Iris pigment epithelial cell (primary cell): ENCODE measurements at regions not wholly inside any gene's neighbourhood (a gene's known extent, or its start where the extent isn't known, plus 50 kb on each side); places are given as distances from the start of the nearest gene placed in this dataset.
"Not testable (repeated sequence)": the region's sequence is repeated elsewhere in the genome, so short reads cannot be mapped to it uniquely, and the experiment has no call there.

Source experiments
- DNase-seq: peaks from one replicate; pipeline ENCODE4 v3.0.0-alpha.2; 2011; ENCODE audit warnings: low read depth

- no peak for DNase-seq
Observed at GRCh38 chr2:159880729-159881128, 82.7 kb upstream of the CD302 start.

- peak; percentile 79 for DNase-seq
Observed at GRCh38 chr2:159879051-159879604, 81.1 kb upstream of the CD302 start.

DNA sequence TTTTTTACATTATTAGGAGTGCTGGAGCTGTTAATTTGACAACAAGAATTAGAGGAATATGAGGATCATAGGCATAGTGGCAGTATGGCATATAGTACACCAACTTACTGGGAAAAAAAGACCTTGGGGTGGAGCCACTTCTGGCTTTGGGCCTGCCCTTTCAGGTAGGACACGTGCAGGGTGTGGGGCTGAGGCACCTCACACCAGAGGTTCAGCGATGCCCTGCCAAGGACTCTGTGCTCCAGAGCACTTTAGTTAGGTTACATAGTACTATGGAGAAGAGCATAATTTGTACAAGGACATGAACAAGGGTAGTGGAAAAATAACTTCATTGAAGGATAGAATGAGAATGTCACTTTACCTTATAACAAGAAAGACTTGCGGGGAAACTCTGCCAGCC lies 77.1 kb upstream of the CD302 start:
- DNase-seq: no peak

DNA sequence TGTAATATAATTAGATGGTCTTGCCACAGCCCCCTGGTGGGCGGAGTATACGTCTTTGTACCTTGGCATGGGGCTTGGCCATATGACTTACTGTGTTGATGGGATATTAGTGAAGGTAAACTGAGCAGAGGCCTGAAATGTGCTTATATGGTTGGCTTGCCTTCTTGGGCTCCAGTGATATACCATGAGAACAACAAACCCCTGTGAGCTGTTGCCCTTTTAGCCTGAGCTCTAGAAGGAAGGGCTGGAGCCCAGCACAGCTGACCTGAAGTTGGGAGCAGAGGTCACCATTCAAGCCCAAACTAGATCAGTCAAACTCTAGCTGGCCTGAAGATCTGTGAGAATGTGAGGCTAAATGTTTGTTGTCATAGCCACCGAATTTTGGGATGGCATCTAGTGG lies 75.2 kb upstream of the CD302 start:
- no peak for DNase-seq

GRCh38 chr2:159872353-159872752 lies 74.3 kb upstream of the CD302 start:
- no peak for DNase-seq

- DNase-seq: not testable (repeated sequence)
Observed at GRCh38 chr2:159868598-159869159, 70.7 kb upstream of the CD302 start.

DNA sequence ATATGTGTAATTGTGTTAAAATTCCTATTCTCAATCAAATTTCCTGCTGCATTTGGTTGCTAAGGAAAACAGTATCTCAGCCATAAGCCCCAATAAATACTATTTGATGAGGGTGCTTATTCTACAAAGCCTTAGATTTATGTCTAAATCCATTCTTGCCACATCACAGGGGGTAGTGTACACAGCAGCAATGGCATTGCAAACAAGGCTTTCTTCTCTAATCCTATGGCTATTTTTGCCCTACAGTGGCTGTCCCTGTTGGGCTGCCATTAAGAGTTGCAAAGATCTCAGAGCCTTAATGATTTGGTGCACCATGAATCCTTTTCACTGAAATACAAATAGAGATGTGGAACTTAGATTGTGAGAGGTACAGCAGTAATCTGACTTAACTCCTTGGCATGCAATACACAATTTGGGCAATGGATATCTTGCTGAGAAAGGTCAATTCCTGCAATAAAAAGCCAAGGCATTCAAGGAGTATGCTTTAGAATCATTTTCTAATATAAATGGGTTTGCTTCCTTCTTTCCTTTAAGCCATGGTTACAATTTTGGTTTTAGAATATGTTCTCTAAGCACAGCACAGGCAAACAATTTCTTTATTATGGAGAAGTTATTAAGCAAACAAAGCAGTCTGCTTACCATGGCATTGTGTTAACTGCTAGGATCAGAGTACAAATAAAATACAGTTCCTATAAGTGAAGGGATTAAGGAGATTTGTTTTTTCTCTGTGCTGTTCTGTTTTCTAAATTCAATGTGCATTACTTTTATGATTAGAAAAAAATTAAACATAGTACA lies 69.8 kb upstream of the CD302 start:
- no peak for DNase-seq

DNA sequence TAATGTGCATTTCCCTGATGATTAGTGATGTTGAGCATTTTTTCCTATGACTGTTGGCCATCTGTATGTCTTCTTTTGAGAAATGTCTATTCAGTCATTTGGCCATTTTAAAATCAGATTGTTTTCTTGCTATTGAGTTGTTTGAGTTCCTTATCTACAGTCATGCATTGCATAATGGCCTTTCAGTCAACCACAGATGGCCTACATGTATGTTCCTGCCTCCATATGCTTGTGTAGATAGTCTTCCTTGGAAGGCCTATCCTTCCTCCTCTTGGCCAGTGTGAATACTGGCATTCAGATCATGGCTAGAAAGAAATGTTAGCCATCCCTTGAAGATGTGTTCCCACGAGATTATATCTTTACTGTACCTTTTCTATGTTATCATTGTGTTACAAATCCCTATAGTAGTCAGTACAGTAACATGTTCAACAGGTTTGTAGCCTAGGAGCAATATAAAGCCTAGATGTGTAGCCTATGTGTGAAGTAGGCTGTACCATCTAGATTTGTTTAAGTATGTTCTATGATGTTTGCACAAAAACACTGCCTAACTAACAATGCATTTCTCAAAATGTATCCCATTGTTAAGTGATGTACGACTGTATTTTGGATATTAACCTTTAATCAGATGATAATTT lies 65.6 kb upstream of the CD302 start:
- DNase-seq: no peak

DNA sequence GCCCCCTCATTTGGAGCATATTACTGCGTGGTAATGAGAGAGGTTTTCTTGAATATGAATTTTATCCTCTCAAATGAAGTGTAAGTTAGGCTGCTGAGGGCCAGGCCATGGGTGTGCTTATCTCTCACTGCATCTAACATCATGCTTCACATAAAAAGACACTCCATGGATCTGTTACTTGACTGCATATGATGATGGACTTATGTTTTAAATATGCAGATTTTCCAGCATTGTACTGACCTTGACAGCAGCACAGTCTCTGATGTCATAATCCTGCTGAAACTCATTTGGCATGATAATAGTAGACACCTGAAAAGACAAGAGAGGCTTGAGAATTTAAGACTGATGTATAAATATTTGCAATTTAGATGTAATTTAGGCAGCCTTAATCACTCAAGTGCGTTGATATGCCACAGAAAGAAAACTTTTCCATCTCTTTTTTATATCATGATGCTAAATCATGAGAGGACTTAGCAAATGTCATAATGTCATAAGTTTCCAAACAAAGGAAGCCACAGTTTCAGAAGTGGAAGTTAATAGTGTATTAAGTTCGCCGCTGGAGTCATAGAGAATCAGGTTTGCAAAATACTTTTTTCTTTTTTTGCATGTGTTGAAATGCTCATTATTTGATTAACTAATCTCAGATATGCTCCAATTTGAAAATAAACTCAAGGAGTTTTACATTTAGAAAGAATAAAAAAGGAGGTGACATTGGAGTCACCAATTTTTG lies 62.7 kb upstream of the CD302 start:
- DNase-seq: no peak

GRCh38 chr2:159859583-159859982 lies 61.6 kb upstream of the CD302 start:
- DNase-seq: no peak

DNA sequence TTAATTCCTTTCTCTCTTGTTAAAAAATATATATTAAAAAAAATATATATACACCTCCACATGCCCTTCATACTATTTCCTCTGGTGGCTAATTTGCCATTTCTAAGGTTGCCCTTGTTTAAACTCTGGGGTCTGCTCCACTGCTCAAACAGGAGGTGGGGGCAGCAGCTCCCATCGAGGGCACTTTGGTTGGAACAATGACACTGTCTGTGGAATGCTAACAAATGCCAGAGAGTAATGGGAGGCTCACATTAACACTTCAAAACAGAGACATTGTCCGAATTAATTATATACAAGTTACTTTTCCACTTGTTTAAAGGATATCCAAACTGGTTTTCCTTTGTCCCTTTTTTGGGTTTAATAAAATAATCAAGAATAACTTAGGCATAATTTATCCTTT lies 58.8 kb upstream of the CD302 start:
- DNase-seq: no peak

- peak; percentile 80 for DNase-seq
Observed at GRCh38 chr2:159855557-159856061, 57.6 kb upstream of the CD302 start.

- no peak for DNase-seq
Observed at GRCh38 chr2:159855143-159855542, 57.1 kb upstream of the CD302 start.

DNA sequence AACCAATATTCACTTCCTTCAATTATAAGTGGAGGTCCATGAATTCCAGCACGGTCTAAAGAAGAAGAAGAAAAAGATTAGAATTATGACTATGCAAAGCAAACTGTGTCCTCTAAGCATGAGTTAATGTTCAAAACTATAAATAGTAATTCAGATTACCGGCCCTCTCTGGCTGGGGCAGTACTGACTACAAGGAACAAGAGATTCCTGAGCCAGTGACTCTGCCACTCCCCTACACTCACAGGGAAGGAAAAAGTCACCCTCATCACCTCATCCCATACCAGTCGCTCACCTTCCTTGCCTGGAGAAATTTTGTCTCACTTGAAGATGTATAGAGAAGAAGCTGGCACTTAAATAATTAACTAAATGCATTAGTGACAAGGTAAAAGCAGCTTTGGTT lies 56.5 kb upstream of the CD302 start:
- no peak for DNase-seq

DNA sequence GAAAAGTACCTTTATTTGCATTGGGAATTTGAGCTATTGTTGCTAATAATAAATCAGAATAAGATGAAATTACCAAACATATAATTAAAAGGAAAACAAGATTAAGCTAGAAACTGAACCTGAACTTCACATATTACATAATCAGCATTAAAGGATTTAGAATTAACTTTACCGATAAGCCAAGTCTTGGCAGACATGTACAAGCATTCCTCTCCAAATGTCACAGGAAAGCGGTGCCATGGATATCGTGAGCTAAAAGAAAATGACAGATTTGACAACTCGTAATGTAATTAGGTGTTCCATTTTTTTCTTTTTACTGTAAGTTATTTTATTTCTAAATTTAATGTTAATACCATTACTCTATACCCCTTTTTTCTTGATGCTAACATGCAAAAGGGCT lies 55.1 kb upstream of the CD302 start:
- no peak for DNase-seq

- DNase-seq: no peak
Observed at GRCh38 chr2:159851941-159852340, 53.9 kb upstream of the CD302 start.

GRCh38 chr2:159850789-159851188 lies 52.8 kb upstream of the CD302 start:
- DNase-seq: no peak

- DNase-seq: no peak
Observed at GRCh38 chr2:159849160-159849813, 51.3 kb upstream of the CD302 start.
